ENCODE measurements at regions not wholly inside any gene's neighbourhood (a gene's known extent, or its start where the extent isn't known, plus 50 kb on each side); places are given as distances from the start of the nearest gene placed in this dataset.

DNA sequence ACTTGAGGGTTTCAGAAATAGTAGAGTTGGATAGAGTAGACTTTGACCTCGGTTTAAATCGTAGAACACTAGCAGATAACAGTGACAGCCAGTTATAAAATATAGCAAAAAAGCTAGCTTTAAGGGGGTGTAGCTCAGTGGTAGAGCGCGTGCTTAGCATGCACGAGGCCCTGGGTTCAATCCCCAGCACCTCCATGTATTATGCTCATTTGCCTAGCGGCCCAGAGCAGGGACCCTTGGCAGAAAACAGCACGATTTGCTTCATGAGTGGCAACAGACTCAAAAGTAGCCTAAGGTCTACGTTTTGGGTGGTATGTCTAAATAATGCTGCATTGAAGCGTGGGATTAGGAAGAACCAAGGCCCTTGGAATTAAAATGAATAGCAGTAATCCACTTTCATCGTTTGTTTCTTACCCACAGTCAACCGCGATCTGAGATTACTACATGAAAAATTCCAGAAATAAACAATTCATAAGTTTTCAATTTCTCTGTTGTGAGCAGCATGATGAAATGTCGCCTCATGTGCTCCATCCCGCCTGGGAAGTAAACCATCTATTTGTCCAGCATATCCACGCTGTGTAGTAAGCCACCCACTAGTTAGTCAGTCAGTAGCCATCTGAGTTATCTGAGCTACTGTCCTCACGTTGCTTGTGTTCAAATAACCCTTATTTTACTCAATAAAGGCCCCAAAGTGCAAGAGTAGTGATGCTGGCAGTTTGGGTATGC lies 184.9 kb downstream of the GPX5 start:
- intact Hi-C loops (cut with DNase I): no loop called here
- TF ChIP-seq, protein P1, sequence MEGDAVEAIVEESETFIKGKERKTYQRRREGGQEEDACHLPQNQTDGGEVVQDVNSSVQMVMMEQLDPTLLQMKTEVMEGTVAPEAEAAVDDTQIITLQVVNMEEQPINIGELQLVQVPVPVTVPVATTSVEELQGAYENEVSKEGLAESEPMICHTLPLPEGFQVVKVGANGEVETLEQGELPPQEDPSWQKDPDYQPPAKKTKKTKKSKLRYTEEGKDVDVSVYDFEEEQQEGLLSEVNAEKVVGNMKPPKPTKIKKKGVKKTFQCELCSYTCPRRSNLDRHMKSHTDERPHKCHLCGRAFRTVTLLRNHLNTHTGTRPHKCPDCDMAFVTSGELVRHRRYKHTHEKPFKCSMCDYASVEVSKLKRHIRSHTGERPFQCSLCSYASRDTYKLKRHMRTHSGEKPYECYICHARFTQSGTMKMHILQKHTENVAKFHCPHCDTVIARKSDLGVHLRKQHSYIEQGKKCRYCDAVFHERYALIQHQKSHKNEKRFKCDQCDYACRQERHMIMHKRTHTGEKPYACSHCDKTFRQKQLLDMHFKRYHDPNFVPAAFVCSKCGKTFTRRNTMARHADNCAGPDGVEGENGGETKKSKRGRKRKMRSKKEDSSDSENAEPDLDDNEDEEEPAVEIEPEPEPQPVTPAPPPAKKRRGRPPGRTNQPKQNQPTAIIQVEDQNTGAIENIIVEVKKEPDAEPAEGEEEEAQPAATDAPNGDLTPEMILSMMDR (IDR thresholded peaks at IDR 0.05): no peak
- Histone ChIP-seq H3K4me1 (no peaks in the 10 kb centered on the region), H3K36me3 (no peaks in the 10 kb centered on the region), H3K27me3 (ENCODE audit: low read depth) (peaks cover 38% of the 10 kb centered on the region), H3K9me3 (peaks cover 7% of the 10 kb centered on the region), H3K4me3 (no peak overlapping the region), H3K27ac (no peak overlapping the region)
- DNase-seq: no peak
- no peak for ATAC-seq

DNA sequence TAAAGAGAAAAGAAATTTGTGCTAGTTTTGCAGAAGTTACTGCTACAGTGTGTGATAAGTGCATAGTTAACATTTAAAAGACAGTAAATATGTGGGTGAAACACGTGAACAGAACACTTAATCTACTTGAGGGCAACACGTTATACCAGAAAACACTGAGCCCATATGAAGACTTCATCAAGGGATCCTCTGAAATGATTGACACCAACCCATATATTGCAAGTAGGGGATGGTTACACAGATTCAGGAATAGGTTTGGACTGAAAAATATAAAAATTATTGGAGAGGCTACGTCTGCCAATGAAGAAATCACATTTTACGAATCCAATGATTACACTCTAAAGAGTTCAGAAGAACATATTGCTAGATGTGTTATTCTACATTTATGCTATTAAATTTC lies 185.6 kb downstream of the GPX5 start:
- H3K27me3 ChIP-seq (ENCODE audit: low read depth): peaks cover 38% of the 10 kb centered on the region
- intact Hi-C loops (cut with DNase I): no loop called here
- H3K4me3 ChIP-seq: no peak overlapping the region
- H3K27ac ChIP-seq: no peak overlapping the region
- TF ChIP-seq, protein P1 (IDR thresholded peaks at IDR 0.05): no peak
- DNase-seq: no peak
- H3K36me3 ChIP-seq: no peaks in the 10 kb centered on the region
- H3K4me1 ChIP-seq: no peaks in the 10 kb centered on the region
- ATAC-seq: no peak
- peaks cover 7% of the 10 kb centered on the region for H3K9me3 ChIP-seq

DNA sequence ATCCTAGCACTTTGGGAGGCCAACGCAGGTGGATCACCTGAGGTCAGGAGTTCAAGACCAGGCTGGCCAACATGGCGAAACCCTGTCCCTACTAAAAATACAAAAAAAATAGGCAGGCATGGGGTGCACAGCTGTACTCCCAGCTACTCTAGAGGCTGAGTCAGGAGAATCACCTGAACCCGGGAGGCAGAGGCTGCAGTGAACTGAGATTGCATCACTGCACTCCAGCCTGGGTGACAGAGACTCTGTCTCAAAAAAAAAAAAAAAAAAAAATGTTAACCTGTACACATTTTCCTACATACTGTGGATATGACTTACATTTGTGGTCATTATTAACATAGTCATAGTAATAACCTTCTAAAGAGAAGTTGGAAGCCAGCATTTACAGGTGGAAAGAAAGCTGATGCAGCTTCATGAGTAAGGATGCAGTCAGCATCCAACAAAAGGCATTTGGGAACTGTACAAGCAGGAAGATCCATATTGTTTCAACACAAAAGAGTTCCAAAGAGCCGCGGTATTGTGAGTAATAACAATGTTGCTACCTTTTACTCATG lies 186.2 kb downstream of the GPX5 start:
- ATAC-seq: no peak
- TF ChIP-seq, protein P1 (IDR thresholded peaks at IDR 0.05): no peak
- intact Hi-C loops (cut with DNase I): no loop called here
- Histone ChIP-seq H3K27me3 (ENCODE audit: low read depth) (peaks cover 38% of the 10 kb centered on the region), H3K36me3 (no peaks in the 10 kb centered on the region), H3K27ac (no peak overlapping the region), H3K4me3 (no peak overlapping the region), H3K9me3 (peaks cover 7% of the 10 kb centered on the region), H3K4me1 (no peaks in the 10 kb centered on the region)
- DNase-seq: no peak

DNA sequence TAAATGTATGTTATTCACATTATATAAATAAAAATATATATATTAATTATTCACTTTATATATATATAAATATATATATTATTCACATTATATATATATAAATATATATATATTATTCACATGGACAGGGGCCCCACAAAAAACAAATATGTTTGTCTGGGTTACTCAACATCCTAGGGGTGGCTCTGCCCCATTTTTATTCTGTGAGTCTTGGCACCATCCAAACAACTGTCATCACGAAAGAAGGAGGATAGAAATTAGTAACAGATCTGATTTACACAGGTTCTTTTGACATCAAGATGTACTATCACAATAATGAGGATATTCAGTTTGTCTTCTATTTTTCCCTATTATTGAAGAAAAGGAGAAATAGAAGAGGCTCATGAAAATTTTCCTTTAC lies 187.3 kb downstream of the GPX5 start:
- H3K4me1 ChIP-seq: no peaks in the 10 kb centered on the region
- H3K9me3 ChIP-seq: no peaks in the 10 kb centered on the region
- TF ChIP-seq, protein P1 (IDR thresholded peaks at IDR 0.05): no peak
- H3K4me3 ChIP-seq: no peak overlapping the region
- no peaks in the 10 kb centered on the region for H3K36me3 ChIP-seq
- no peak overlapping the region for H3K27ac ChIP-seq
- DNase-seq: no peak
- H3K27me3 ChIP-seq (ENCODE audit: low read depth): peaks cover 40% of the 10 kb centered on the region
- ATAC-seq: no peak
- intact Hi-C loops (cut with DNase I): no loop called here

DNA sequence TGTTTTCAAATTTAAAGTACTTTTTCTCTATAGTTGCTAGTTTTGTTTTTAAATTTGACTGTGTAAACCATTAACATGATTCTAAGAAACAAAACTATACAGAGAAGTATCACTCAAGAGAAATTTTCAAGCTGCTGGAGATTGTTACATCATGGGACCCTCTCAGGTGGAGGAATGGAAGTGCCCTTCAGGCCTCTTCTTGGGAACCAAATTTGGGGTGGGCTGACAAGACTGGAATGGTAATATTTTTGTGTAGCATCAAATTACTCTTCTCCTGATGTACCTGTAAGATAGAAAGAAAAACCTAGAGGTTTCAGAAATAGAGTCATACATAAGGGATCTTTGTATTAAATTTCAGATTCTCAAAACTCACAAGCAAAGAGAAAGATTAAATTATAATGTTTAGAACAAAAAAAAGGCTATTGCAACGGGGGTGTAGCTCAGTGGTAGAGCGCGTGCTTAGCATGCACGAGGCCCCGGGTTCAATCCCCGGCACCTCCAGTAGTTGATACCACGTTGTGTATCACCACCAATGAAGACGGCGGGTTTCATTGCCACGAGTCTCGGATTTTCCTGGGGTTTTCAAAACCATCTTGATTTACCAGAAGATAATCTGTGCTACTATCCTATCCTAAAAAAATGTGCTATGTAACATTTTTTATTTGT lies 193.7 kb downstream of the GPX5 start:
- H3K4me1 ChIP-seq: no peaks in the 10 kb centered on the region
- no peak for DNase-seq
- no peak overlapping the region for H3K4me3 ChIP-seq
- TF ChIP-seq, protein P1 (IDR thresholded peaks at IDR 0.05): no peak
- no peak for ATAC-seq
- H3K27me3 ChIP-seq (ENCODE audit: low read depth): peaks cover 43% of the 10 kb centered on the region
- no peaks in the 10 kb centered on the region for H3K36me3 ChIP-seq
- intact Hi-C loops (cut with DNase I): no loop called here
- H3K9me3 ChIP-seq: no peaks in the 10 kb centered on the region
- no peak overlapping the region for H3K27ac ChIP-seq

Measured in lower lobe of right lung (tissue), 2 donors.